ENCODE measurements at regions not wholly inside any gene's neighbourhood (a gene's known extent, or its start where the extent isn't known, plus 50 kb on each side); places are given as distances from the start of the nearest gene placed in this dataset.

- Histone ChIP-seq H4K91ac (ENCODE audit: insufficient read length, low read depth, low read length) (no peak overlapping the region), H4K5ac (ENCODE audit: insufficient read length, low read depth, low read length) (no peak overlapping the region), H3K27ac (ENCODE audit: insufficient read length, low read depth, low read length) (no peak overlapping the region), H3K27me3 (ENCODE audit: insufficient read depth, low read length) (no peaks in the 10 kb centered on the region), H3K18ac (ENCODE audit: insufficient read length, low read depth, low read length) (no peak overlapping the region), H2BK15ac (ENCODE audit: low read depth, low read length) (no peak overlapping the region), H3K79me1 (ENCODE audit: insufficient read depth, low read depth, low read length, poor library complexity, severe bottlenecking) (no peaks in the 10 kb centered on the region), H2BK12ac (ENCODE audit: insufficient read length, low read depth, low read length) (no peak overlapping the region), H3K14ac (ENCODE audit: insufficient read depth, low read length) (0 out of 2 replicates have a peak overlapping the region, but pooled peaks have one; percentile 55), H2BK20ac (ENCODE audit: low read depth, low read length, poor library complexity, severe bottlenecking) (no peak overlapping the region), H3T11ph (ENCODE audit: low read length) (no peak overlapping the region), H2AFZ (ENCODE audit: low read length) (no peak overlapping the region), H3K9me3 (ENCODE audit: control insufficient read depth, low read depth, low read length) (no peaks in the 10 kb centered on the region), H4K8ac (replicated peaks; ENCODE audit: insufficient read length, low read depth, low read length) (no peak overlapping the region), H3K4me2 (ENCODE audit: insufficient read depth, insufficient read length, low read length) (no peak overlapping the region), H4K20me1 (ENCODE audit: control insufficient read depth, insufficient read depth, insufficient read length) (no peaks in the 10 kb centered on the region), H3K56ac (ENCODE audit: insufficient read length, low read depth, low read length) (no peak overlapping the region), H3K4ac (ENCODE audit: low read depth, low read length) (no peak overlapping the region), H2BK120ac (ENCODE audit: low read depth, low read length, poor library complexity, severe bottlenecking) (no peak overlapping the region), H2AK5ac (ENCODE audit: insufficient read length, low read length) (no peak overlapping the region), H3K9ac (ENCODE audit: extremely low read depth, insufficient read length, low read length) (no peak overlapping the region), H2BK5ac (ENCODE audit: insufficient read length, low read length) (no peak overlapping the region), H3K23ac (ENCODE audit: insufficient read length, low read depth, low read length) (no peak overlapping the region), H3K79me2 (ENCODE audit: insufficient read depth, low read length) (no peaks in the 10 kb centered on the region), H3K4me1 (ENCODE audit: insufficient read depth, low read length) (no peaks in the 10 kb centered on the region), H3K23me2 (ENCODE audit: insufficient read length, low read depth, low read length, poor library complexity, severe bottlenecking) (no peaks in the 10 kb centered on the region)
- no CpG with 5 or more reads among the region's 6 CpGs for WGBS (ENCODE audit: extremely low coverage, insufficient read length, low lambda C conversion rate)
- peaks cover 3 to 7% of the 10 kb centered on the region in 2 experiments; a peak in 2 of 5 replicates for H3K9me3 Mint-ChIP-seq
- peak overlapping the region in 1 of 3 experiments; percentile 80; a peak in 1 of 7 replicates for H3K27ac Mint-ChIP-seq
- H3K36me3 Mint-ChIP-seq (ENCODE audit: insufficient read depth in 1 of 3, low read depth in 3 of 3) = peaks cover 3 to 4% (median 3%) of the 10 kb centered on the region in 3 experiments; a peak in 5 of 7 replicates
- TF ChIP-seq CTCF (conservative IDR thresholded peaks at IDR 0.05) = no peak
- H3K4me3 Mint-ChIP-seq = no peak overlapping the region
- DNase-seq = no peak
- peaks cover 2% of the 10 kb centered on the region in 2 experiments; a peak in 3 of 4 replicates for H3K4me1 Mint-ChIP-seq
- no peaks in the 10 kb centered on the region; the same call in 1 of the 2 replicates for H3K27me3 Mint-ChIP-seq (ENCODE audit: low read depth)
These were observed 687.7 kb upstream of the NRP1 start for GRCh38 chr10:34022195-34022594.

Data from H9 (cell line).